T-helper 1 cell treated with Interleukin-12 subunit alpha and Interleukin-12 subunit beta and Interleukin-4 antibody, amounts not matched to agents 30 μg/mL and 1 μg/mL, for 36 hours (primary cell): ENCODE measurements at regions not wholly inside any gene's neighbourhood (a gene's known extent, or its start where the extent isn't known, plus 50 kb on each side); places are given as distances from the start of the nearest gene placed in this dataset.

Experiments
- H3K27ac Mint-ChIP-seq: one replicate; pipeline ENCODE4 v1.8.0; 2021; ENCODE audit warnings: mild to moderate bottlenecking, mixed read lengths
- H3K27me3 Mint-ChIP-seq: one replicate; pipeline ENCODE4 v1.8.0; 2021; ENCODE audit warnings: low read depth, mixed read lengths
- H3K36me3 Mint-ChIP-seq: one replicate; pipeline ENCODE4 v1.8.0; 2021; ENCODE audit warnings: low read depth, mixed read lengths
- H3K4me1 Mint-ChIP-seq: one replicate; pipeline ENCODE4 v1.8.0; 2021; ENCODE audit warnings: low read depth, mixed read lengths
- H3K4me3 Mint-ChIP-seq: one replicate; pipeline ENCODE4 v1.8.0; 2021; ENCODE audit warnings: mild to moderate bottlenecking, moderate library complexity, mixed read lengths
- H3K9me3 Mint-ChIP-seq: one replicate; pipeline ENCODE4 v1.8.0; 2021; ENCODE audit warnings: mixed read lengths

GRCh38 chr20:6831461-6831860 is 64.0 kb downstream of the BMP2 start:
- H3K9me3 Mint-ChIP-seq, result no peaks in the 10 kb centered on the region
- H3K4me3 Mint-ChIP-seq, result no peak overlapping the region
- H3K36me3 Mint-ChIP-seq, result no peaks in the 10 kb centered on the region
- H3K27me3 Mint-ChIP-seq, result no peaks in the 10 kb centered on the region
- no peak overlapping the region for H3K27ac Mint-ChIP-seq
- H3K4me1 Mint-ChIP-seq, result no peaks in the 10 kb centered on the region

GRCh38 chr20:6832811-6833210 is 65.3 kb downstream of the BMP2 start:
- H3K36me3 Mint-ChIP-seq, result no peaks in the 10 kb centered on the region
- no peaks in the 10 kb centered on the region for H3K9me3 Mint-ChIP-seq
- H3K27me3 Mint-ChIP-seq, result no peaks in the 10 kb centered on the region
- no peak overlapping the region for H3K4me3 Mint-ChIP-seq
- H3K4me1 Mint-ChIP-seq, result no peaks in the 10 kb centered on the region
- no peak overlapping the region for H3K27ac Mint-ChIP-seq

GRCh38 chr20:6835609-6836008 is 68.1 kb downstream of the BMP2 start:
- Mint-ChIP-seq H3K4me3 (no peak overlapping the region), H3K9me3 (no peaks in the 10 kb centered on the region), H3K4me1 (no peaks in the 10 kb centered on the region), H3K27ac (no peak overlapping the region), H3K27me3 (no peaks in the 10 kb centered on the region), H3K36me3 (no peaks in the 10 kb centered on the region)

GRCh38 chr20:6836821-6837374 is 69.4 kb downstream of the BMP2 start:
- Mint-ChIP-seq H3K4me3 (no peak overlapping the region), H3K36me3 (no peaks in the 10 kb centered on the region), H3K27me3 (no peaks in the 10 kb centered on the region), H3K27ac (no peak overlapping the region), H3K9me3 (no peaks in the 10 kb centered on the region), H3K4me1 (no peaks in the 10 kb centered on the region)

- Mint-ChIP-seq H3K4me3 (no peak overlapping the region), H3K36me3 (no peaks in the 10 kb centered on the region), H3K27me3 (no peaks in the 10 kb centered on the region), H3K27ac (no peak overlapping the region), H3K9me3 (no peaks in the 10 kb centered on the region), H3K4me1 (no peaks in the 10 kb centered on the region)
These were observed 70.2 kb downstream of the BMP2 start for GRCh38 chr20:6837730-6838129.

- no peaks in the 10 kb centered on the region for H3K36me3 Mint-ChIP-seq
- no peak overlapping the region for H3K27ac Mint-ChIP-seq
- no peak overlapping the region for H3K4me3 Mint-ChIP-seq
- H3K27me3 Mint-ChIP-seq, result no peaks in the 10 kb centered on the region
- no peaks in the 10 kb centered on the region for H3K9me3 Mint-ChIP-seq
- H3K4me1 Mint-ChIP-seq, result no peaks in the 10 kb centered on the region
These were observed 70.8 kb downstream of the BMP2 start for GRCh38 chr20:6838181-6838826.

GRCh38 chr20:6841128-6841527 is 73.6 kb downstream of the BMP2 start:
- Mint-ChIP-seq H3K27me3 (no peaks in the 10 kb centered on the region), H3K4me1 (no peaks in the 10 kb centered on the region), H3K27ac (no peak overlapping the region), H3K4me3 (no peak overlapping the region), H3K36me3 (no peaks in the 10 kb centered on the region), H3K9me3 (no peaks in the 10 kb centered on the region)

GRCh38 chr20:6845141-6845540 is 77.7 kb downstream of the BMP2 start:
- Mint-ChIP-seq H3K27me3 (no peaks in the 10 kb centered on the region), H3K36me3 (no peaks in the 10 kb centered on the region), H3K4me1 (no peaks in the 10 kb centered on the region), H3K27ac (no peak overlapping the region), H3K9me3 (no peaks in the 10 kb centered on the region), H3K4me3 (no peak overlapping the region)

GRCh38 chr20:6848041-6848440 is 80.6 kb downstream of the BMP2 start:
- H3K36me3 Mint-ChIP-seq, result no peaks in the 10 kb centered on the region
- H3K27ac Mint-ChIP-seq, result no peak overlapping the region
- H3K4me1 Mint-ChIP-seq, result no peaks in the 10 kb centered on the region
- H3K9me3 Mint-ChIP-seq, result no peaks in the 10 kb centered on the region
- no peaks in the 10 kb centered on the region for H3K27me3 Mint-ChIP-seq
- H3K4me3 Mint-ChIP-seq, result no peak overlapping the region

- H3K4me1 Mint-ChIP-seq, result no peaks in the 10 kb centered on the region
- H3K4me3 Mint-ChIP-seq, result no peak overlapping the region
- no peaks in the 10 kb centered on the region for H3K9me3 Mint-ChIP-seq
- no peaks in the 10 kb centered on the region for H3K36me3 Mint-ChIP-seq
- no peaks in the 10 kb centered on the region for H3K27me3 Mint-ChIP-seq
- no peak overlapping the region for H3K27ac Mint-ChIP-seq
These were observed 81.5 kb downstream of the BMP2 start for GRCh38 chr20:6848992-6849391.

GRCh38 chr20:6851136-6851535 is 83.7 kb downstream of the BMP2 start:
- Mint-ChIP-seq H3K27me3 (no peaks in the 10 kb centered on the region), H3K9me3 (no peaks in the 10 kb centered on the region), H3K4me3 (no peak overlapping the region), H3K36me3 (no peaks in the 10 kb centered on the region), H3K4me1 (no peaks in the 10 kb centered on the region), H3K27ac (no peak overlapping the region)

GRCh38 chr20:6852478-6852877 is 85.0 kb downstream of the BMP2 start:
- H3K4me3 Mint-ChIP-seq, result no peak overlapping the region
- no peaks in the 10 kb centered on the region for H3K27me3 Mint-ChIP-seq
- no peaks in the 10 kb centered on the region for H3K9me3 Mint-ChIP-seq
- no peaks in the 10 kb centered on the region for H3K4me1 Mint-ChIP-seq
- no peak overlapping the region for H3K27ac Mint-ChIP-seq
- H3K36me3 Mint-ChIP-seq, result no peaks in the 10 kb centered on the region

GRCh38 chr20:6855104-6855503 is 87.6 kb downstream of the BMP2 start:
- H3K4me3 Mint-ChIP-seq, result no peak overlapping the region
- H3K27ac Mint-ChIP-seq, result no peak overlapping the region
- H3K27me3 Mint-ChIP-seq, result no peaks in the 10 kb centered on the region
- H3K36me3 Mint-ChIP-seq, result no peaks in the 10 kb centered on the region
- H3K9me3 Mint-ChIP-seq, result peaks cover 3% of the 10 kb centered on the region
- no peaks in the 10 kb centered on the region for H3K4me1 Mint-ChIP-seq

- Mint-ChIP-seq H3K4me3 (no peak overlapping the region), H3K36me3 (no peaks in the 10 kb centered on the region), H3K9me3 (peaks cover 3% of the 10 kb centered on the region), H3K4me1 (no peaks in the 10 kb centered on the region), H3K27me3 (no peaks in the 10 kb centered on the region), H3K27ac (no peak overlapping the region)
These were observed 88.3 kb downstream of the BMP2 start for GRCh38 chr20:6855796-6856195.

- H3K9me3 Mint-ChIP-seq, result peaks cover 3% of the 10 kb centered on the region
- H3K4me3 Mint-ChIP-seq, result no peak overlapping the region
- H3K27ac Mint-ChIP-seq, result no peak overlapping the region
- H3K4me1 Mint-ChIP-seq, result no peaks in the 10 kb centered on the region
- H3K36me3 Mint-ChIP-seq, result no peaks in the 10 kb centered on the region
- H3K27me3 Mint-ChIP-seq, result no peaks in the 10 kb centered on the region
These were observed 90.4 kb downstream of the BMP2 start for GRCh38 chr20:6857927-6858326.

- Mint-ChIP-seq H3K4me1 (no peaks in the 10 kb centered on the region), H3K27ac (no peak overlapping the region), H3K36me3 (no peaks in the 10 kb centered on the region), H3K27me3 (no peaks in the 10 kb centered on the region), H3K9me3 (no peaks in the 10 kb centered on the region), H3K4me3 (no peak overlapping the region)
These were observed 95.9 kb downstream of the BMP2 start for GRCh38 chr20:6863355-6863754.
